K562 (cell line): ENCODE measurements at regions not wholly inside any gene's neighbourhood (a gene's known extent, or its start where the extent isn't known, plus 50 kb on each side); places are given as distances from the start of the nearest gene placed in this dataset.

ENCODE experiments used
- ATAC-seq: fragments of 200-7000 bp; cut with Tn5 transposase; 3 replicates; pipeline ENCODE4 v1.9.1; 2020; ENCODE audit warnings: moderate library complexity
- BruUV-seq: library from RNA; stranded (reverse); fragments of 400-500 nt; replicated peaks from 2 replicates; lab custom pipeline; 2021; lab: Mats Ljungman, UMichigan
- CTCF ChIA-PET: fragments of 300-600 bp; formaldehyde crosslinking; extraction: SDS; loops from one replicate; lab custom pipeline; 2021; ENCODE audit warnings: low intra/inter-chr PET ratio; lab: Yijun Ruan, JAX
- POLR2A ChIA-PET: fragments of 300-600, 350-650 bp; sonication (Branson Sonifier 250); formaldehyde crosslinking; extraction: SDS; loops from one replicate; lab custom pipeline; 2021; ENCODE audit warnings: antibody characterized with exemption, inconsistent platforms; lab: Yijun Ruan, JAX
- DNase-seq, 4 experiments: peaks; one replicate each; pipeline versions ENCODE4 v3.0.0 to v3.0.0-alpha.2; 2011 to 2018; ENCODE audit warnings: low spot score in 3 of 4, mixed read lengths in 3 of 4; ENCODE audit errors: extremely low read depth in 1 of 4
- FAIRE-seq: peaks from 2 replicates; lab custom pipeline; 2011; peaks lifted over from hg19 to GRCh38; lab: Jason Lieb, UNC
- H2AFZ ChIP-seq: 2 replicates; pipeline ENCODE4 v1.6.0; 2011; ENCODE audit warnings: low read depth, low read length, control low read depth, inconsistent platforms
- H3K27ac ChIP-seq: fragments of 200-600 bp; 3 replicates; pipeline ENCODE4 v1.8.0; 2011; ENCODE audit warnings: low read depth, mild to moderate bottlenecking, control low read depth, inconsistent platforms, low read length, moderate library complexity, mixed read lengths; ENCODE audit errors: extremely low read depth
- H3K27me3 ChIP-seq, 2 experiments: fragments of 300-600 bp in 1 of 2; 2 replicates in 1 of 2; 3 replicates in 1 of 2; pipeline versions ENCODE4 v1.6.0 to v1.8.0; 2011; ENCODE audit warnings: inconsistent platforms in 2 of 2, low read length in 2 of 2, mild to moderate bottlenecking in 1 of 2, mixed read lengths in 1 of 2, moderate library complexity in 1 of 2; ENCODE audit not compliant: control insufficient read depth in 2 of 2, insufficient read depth in 2 of 2
- H3K36me3 ChIP-seq: fragments of 300-600 bp; 3 replicates; pipeline ENCODE4 v1.8.0; 2011; ENCODE audit warnings: mild to moderate bottlenecking, low read length, inconsistent platforms; ENCODE audit not compliant: control insufficient read depth, insufficient read depth
- H3K4me1 ChIP-seq, 2 experiments: fragments of 200-600 bp in 1 of 2; replicated peaks in 1 of 2; 2 replicates in 1 of 2; 3 replicates in 1 of 2; pipeline versions ENCODE4 v1.5.1 to v1.8.0; 2011; ENCODE audit warnings: inconsistent platforms in 2 of 2, low read length in 2 of 2, mild to moderate bottlenecking in 1 of 2, mixed read lengths in 1 of 2, moderate library complexity in 1 of 2; ENCODE audit not compliant: control insufficient read depth in 2 of 2, insufficient read depth in 2 of 2
- H3K4me2 ChIP-seq: 2 replicates; pipeline ENCODE4 v1.6.1; 2011; ENCODE audit warnings: low read length, control low read depth, inconsistent platforms, mixed read lengths; ENCODE audit not compliant: insufficient read depth
- H3K4me3 ChIP-seq: fragments of 200-600 bp; sonication (generic), shearing (Covaris generic); 2 replicates; pipeline ENCODE4 v1.5.1; 2016; ENCODE audit warnings: control low read depth, inconsistent platforms
- H3K79me2 ChIP-seq: fragments of 200-600 bp; 3 replicates; pipeline ENCODE4 v1.8.0; 2011; ENCODE audit warnings: low read length, inconsistent platforms; ENCODE audit not compliant: control insufficient read depth, insufficient read depth
- H3K9ac ChIP-seq, 2 experiments: 2 replicates each; pipeline versions ENCODE4 v1.6.0 to v1.6.1; 2011; ENCODE audit warnings: low read depth in 2 of 2, low read length in 2 of 2, control low read depth in 1 of 2, inconsistent platforms in 1 of 2, mild to moderate bottlenecking in 1 of 2, mixed read lengths in 1 of 2; ENCODE audit not compliant: insufficient read depth in 1 of 2
- H3K9me1 ChIP-seq: one replicate; pipeline ENCODE4 v1.6.0; 2011; ENCODE audit warnings: inconsistent platforms, mild to moderate bottlenecking, low read length, moderate library complexity; ENCODE audit not compliant: control insufficient read depth, insufficient read depth
- H3K9me3 ChIP-seq: replicated peaks from 2 replicates; pipeline ENCODE4 v1.5.1; 2011; ENCODE audit warnings: low read depth, low read length, inconsistent platforms; ENCODE audit not compliant: control insufficient read depth, insufficient read depth
- H4K20me1 ChIP-seq: replicated peaks from 2 replicates; pipeline ENCODE4 v1.6.1; 2011; ENCODE audit warnings: low read length, inconsistent platforms, mixed read lengths; ENCODE audit not compliant: control insufficient read depth, insufficient read depth
- BHLHE40 ChIP-seq: IDR thresholded peaks from 2 replicates; pipeline ENCODE4 v1.6.1; 2011; ENCODE audit warnings: low read length, improper control_type of control experiment
- GTF2A2 ChIP-seq: IDR thresholded peaks from 2 replicates; pipeline ENCODE4 v1.6.1; 2016; ENCODE audit warnings: mild to moderate bottlenecking, missing genetic modification characterization, missing compliant biosample characterization
- GTF2F1 ChIP-seq: IDR thresholded peaks from 2 replicates; pipeline ENCODE4 v1.6.1; 2011; ENCODE audit warnings: low read depth, low read length, improper control_type of control experiment
- KDM2B ChIP-seq: fragments of 250-450 bp; sonication (Bioruptor Pico); IDR thresholded peaks from 2 replicates; pipeline ENCODE4 v1.8.0; 2021; ENCODE audit warnings: mild to moderate bottlenecking, moderate library complexity
- MAX ChIP-seq: sonication (generic); formaldehyde crosslinking; IDR thresholded peaks from 2 replicates; pipeline ENCODE4 v1.9.0; 2022; ENCODE audit warnings: mild to moderate bottlenecking, missing genetic modification reagents
- NR1H2 ChIP-seq: sonication (generic); formaldehyde crosslinking; IDR thresholded peaks from 2 replicates; pipeline ENCODE4 v1.4.0; 2020; ENCODE audit warnings: mild to moderate bottlenecking, missing genetic modification reagents
- PHB ChIP-seq: fragments of 250-450 bp; sonication (Bioruptor Pico); IDR thresholded peaks from 2 replicates; pipeline ENCODE4 v1.5.0; 2021
- RAD51 ChIP-seq: fragments of 450-650 bp; IDR thresholded peaks from 2 replicates; pipeline ENCODE4 v1.7.1; 2016; ENCODE audit warnings: low read depth, mild to moderate bottlenecking, borderline replicate concordance
- SAP30 ChIP-seq: fragments of 200-600 bp; sonication (generic); IDR thresholded peaks from 2 replicates; pipeline ENCODE4 v1.6.1; 2012; ENCODE audit warnings: borderline replicate concordance, low read depth, mild to moderate bottlenecking, moderate library complexity, low read length, control low read depth, inconsistent platforms; ENCODE audit not compliant: insufficient read depth, poor library complexity, severe bottlenecking
- TAL1 ChIP-seq: fragments of 450-650 bp; IDR thresholded peaks from 2 replicates; pipeline ENCODE4 v1.6.1; 2016; ENCODE audit warnings: mild to moderate bottlenecking
- THAP7 ChIP-seq: fragments of 250-450 bp; sonication (Bioruptor Pico); IDR thresholded peaks from 2 replicates; pipeline ENCODE4 v1.5.0; 2021
- WHSC1 ChIP-seq: IDR thresholded peaks from one replicate; pipeline ENCODE4 v1.6.1; 2012; ENCODE audit warnings: low read length, control low read depth, inconsistent platforms
- ZBTB7A ChIP-seq: IDR thresholded peaks from 2 replicates; pipeline ENCODE4 v1.6.1; 2011; ENCODE audit warnings: low read depth, mild to moderate bottlenecking, low read length, moderate library complexity, borderline replicate concordance; ENCODE audit not compliant: control insufficient read depth
- ZBTB8A ChIP-seq: fragments of 450-650 bp; IDR thresholded peaks from 2 replicates; pipeline ENCODE4 v1.6.1; 2018; ENCODE audit warnings: mild to moderate bottlenecking, moderate library complexity; ENCODE audit not compliant: partially characterized antibody
- ZNF263 ChIP-seq: sonication (generic); formaldehyde crosslinking; IDR thresholded peaks from 2 replicates; pipeline ENCODE4 v1.8.0; 2022; ENCODE audit warnings: mild to moderate bottlenecking, missing genetic modification reagents, borderline replicate concordance
- ZNF449 ChIP-seq: fragments of 250-450 bp; sonication (Bioruptor Pico); IDR thresholded peaks from 2 replicates; pipeline ENCODE4 v1.8.0; 2022; ENCODE audit warnings: moderate library complexity, mild to moderate bottlenecking, inconsistent platforms
- ZNF668 ChIP-seq: fragments of 250-450 bp; sonication (Bioruptor Pico); IDR thresholded peaks from 2 replicates; pipeline ENCODE4 v1.8.0; 2022; ENCODE audit warnings: mild to moderate bottlenecking, inconsistent platforms
- WGBS: fragments of 100-300 bp; shearing (Covaris generic); methylation state at CpG from one replicate; pipeline ENCODE4 v1.1.6; 2016; ENCODE audit warnings: low coverage, mixed read lengths; ENCODE audit not compliant: insufficient coverage; ENCODE audit errors: missing lambda C conversion rate; 5-methylcytosine and 5-hydroxymethylcytosine counted together
- in situ Hi-C: fragments of 300-500 bp; cut with MboI; formaldehyde crosslinking; loops from 4 replicates; pipeline ENCODE4 v1.15.0; 2018; ENCODE audit warnings: inconsistent platforms, mixed read lengths
- intact Hi-C: fragments of 100-400 bp; cut with micrococcal nuclease; formaldehyde crosslinking; loops from 2 replicates; pipeline ENCODE4 v1.14.2; 2022
- TF ChIP-seq, protein P1 (sequence below): fragments of 450-650 bp; formaldehyde crosslinking; IDR thresholded peaks from 2 replicates; pipeline ENCODE4 v1.4.0; 2020; ENCODE audit warnings: mild to moderate bottlenecking, moderate library complexity
- TF ChIP-seq, protein P2 (sequence below): sonication (generic); formaldehyde crosslinking; IDR thresholded peaks from 2 replicates; pipeline ENCODE4 v1.8.1; 2023; ENCODE audit warnings: mild to moderate bottlenecking, missing genetic modification reagents

DNA sequence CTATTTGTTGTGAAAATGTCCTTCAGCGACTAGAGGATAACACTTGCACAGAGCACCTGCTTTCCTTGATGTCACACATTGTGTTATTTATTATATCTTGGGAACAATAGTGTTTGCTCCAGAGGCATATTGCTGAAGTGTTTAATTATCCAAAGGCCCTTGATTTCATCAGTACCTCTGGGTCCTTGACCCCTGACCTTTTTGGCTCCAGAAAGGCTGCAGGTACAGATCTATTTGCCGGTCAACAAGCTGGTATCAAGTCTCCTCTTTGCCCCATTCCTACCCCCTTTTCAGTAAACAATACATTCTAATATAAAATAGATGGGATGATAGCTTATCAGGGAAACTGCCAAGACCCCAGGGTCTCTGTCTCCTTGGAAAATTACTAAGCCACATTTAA is 206.8 kb downstream of the DACT1 start:
- Histone ChIP-seq H3K9me3 (no peaks in the 10 kb centered on the region), H4K20me1 (no peaks in the 10 kb centered on the region), H3K79me2 (no peaks in the 10 kb centered on the region), H3K4me1 (no peaks in the 10 kb centered on the region), H2AFZ (no peak overlapping the region), H3K4me3 (no peak overlapping the region), H3K4me2 (no peak overlapping the region), H3K27me3 (no peaks in the 10 kb centered on the region), H3K9ac (no peak overlapping the region), H3K27ac (no peak overlapping the region), H3K9me1 (no peaks in the 10 kb centered on the region), H3K36me3 (no peaks in the 10 kb centered on the region)
- in situ Hi-C loops (no loop called here), intact Hi-C loops (no loop called here)
- CTCF ChIA-PET, result no interaction called here
- no TSS peak for BruUV-seq
- DNase-seq (no peak), FAIRE-seq (no peak), ATAC-seq (no peak)
- TF ChIP-seq THAP7 (no peak), TAL1 (no peak), KDM2B (CRISPR knock-in tag) (no peak), ZNF449 (CRISPR knock-in tag) (no peak), SAP30 (no peak), PHB (CRISPR knock-in tag) (no peak), GTF2F1 (no peak), BHLHE40 (no peak), ZBTB7A (no peak), ZNF263 (CRISPR knock-in tag) (no peak), NR1H2 (CRISPR knock-in tag) (no peak), WHSC1 (no peak), GTF2A2 (tag) (no peak), ZNF668 (CRISPR knock-in tag) (no peak), RAD51 (no peak), MAX (CRISPR knock-in tag) (no peak), ZBTB8A (no peak)
- TF ChIP-seq, protein P1, sequence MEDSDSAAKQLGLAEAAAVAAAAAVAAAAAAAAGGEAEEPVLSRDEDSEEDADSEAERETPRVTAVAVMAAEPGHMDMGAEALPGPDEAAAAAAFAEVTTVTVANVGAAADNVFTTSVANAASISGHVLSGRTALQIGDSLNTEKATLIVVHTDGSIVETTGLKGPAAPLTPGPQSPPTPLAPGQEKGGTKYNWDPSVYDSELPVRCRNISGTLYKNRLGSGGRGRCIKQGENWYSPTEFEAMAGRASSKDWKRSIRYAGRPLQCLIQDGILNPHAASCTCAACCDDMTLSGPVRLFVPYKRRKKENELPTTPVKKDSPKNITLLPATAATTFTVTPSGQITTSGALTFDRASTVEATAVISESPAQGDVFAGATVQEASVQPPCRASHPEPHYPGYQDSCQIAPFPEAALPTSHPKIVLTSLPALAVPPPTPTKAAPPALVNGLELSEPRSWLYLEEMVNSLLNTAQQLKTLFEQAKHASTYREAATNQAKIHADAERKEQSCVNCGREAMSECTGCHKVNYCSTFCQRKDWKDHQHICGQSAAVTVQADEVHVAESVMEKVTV (CRISPR knock-in tag), result no peak
- TF ChIP-seq, protein P2, sequence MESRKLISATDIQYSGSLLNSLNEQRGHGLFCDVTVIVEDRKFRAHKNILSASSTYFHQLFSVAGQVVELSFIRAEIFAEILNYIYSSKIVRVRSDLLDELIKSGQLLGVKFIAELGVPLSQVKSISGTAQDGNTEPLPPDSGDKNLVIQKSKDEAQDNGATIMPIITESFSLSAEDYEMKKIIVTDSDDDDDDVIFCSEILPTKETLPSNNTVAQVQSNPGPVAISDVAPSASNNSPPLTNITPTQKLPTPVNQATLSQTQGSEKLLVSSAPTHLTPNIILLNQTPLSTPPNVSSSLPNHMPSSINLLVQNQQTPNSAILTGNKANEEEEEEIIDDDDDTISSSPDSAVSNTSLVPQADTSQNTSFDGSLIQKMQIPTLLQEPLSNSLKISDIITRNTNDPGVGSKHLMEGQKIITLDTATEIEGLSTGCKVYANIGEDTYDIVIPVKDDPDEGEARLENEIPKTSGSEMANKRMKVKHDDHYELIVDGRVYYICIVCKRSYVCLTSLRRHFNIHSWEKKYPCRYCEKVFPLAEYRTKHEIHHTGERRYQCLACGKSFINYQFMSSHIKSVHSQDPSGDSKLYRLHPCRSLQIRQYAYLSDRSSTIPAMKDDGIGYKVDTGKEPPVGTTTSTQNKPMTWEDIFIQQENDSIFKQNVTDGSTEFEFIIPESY (CRISPR knock-in tag), result no peak
- POLR2A ChIA-PET, result interaction anchor here (0.8 kb wide), 1 partner anchor 161 kb away, joined by 3 read pairs; no protein-coding TSS in a partner anchor
- WGBS, result 0% methylated on average over 2 of the region's 2 CpGs
